ENCODE measurements at regions not wholly inside any gene's neighbourhood (a gene's known extent, or its start where the extent isn't known, plus 50 kb on each side); places are given as distances from the start of the nearest gene placed in this dataset.
"Not testable (repeated sequence)": the region's sequence is repeated elsewhere in the genome, so short reads cannot be mapped to it uniquely, and the experiment has no call there.

DNA sequence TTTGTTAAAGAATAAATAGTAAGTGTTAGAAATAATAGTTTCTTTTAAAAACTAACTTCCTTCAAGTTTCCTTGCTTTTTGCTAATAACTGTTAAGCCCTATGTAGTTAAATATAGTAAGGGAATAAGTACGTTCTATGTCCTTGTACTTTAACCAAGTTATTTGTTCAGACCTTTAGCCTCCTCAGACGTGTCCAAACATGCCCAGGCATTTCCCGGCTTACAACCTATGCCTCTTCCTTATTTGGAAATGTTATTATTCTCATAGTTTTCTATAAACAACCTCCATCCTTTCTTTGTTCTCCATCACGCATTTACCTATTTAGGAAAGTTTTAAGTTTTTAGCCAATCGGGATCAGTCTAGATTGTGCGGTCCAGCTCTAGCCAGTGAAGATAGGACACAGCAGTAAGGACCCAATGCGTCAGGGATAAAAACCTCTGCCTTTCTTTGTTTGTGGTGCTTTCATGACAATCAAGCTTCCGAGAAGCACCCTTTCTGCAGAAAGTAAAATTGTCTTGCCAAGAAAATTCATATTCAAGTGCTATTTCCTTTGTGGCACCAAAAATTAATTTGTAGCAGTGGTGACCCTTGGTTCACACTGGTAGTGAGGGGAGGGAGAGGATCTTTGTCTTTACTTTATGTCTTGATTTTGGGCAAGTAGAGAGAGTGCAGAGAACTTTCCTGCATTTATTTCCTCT is 851.3 kb upstream of the POM121L12 start:
- no peak for DNase-seq (ENCODE audit: extremely low read depth, low read depth, low spot score)

DNA sequence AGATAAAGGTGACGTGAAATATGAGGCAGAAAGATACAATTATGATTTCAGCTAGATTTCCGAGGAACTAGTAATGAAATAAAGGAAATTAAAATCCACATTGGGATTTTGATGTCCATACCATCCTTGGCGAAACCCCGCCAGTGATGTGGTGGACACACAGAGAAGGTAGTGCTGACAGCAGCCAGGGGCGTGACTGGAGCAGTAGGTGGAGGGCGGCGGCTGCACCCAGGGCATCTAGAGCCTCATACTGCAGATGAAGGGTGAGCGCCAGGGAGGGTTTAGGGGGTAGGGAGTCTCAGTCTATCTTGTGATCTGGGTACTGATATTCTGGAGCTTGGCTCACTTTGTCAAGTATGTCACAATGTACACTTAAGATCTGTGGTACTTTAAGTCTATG is 855.5 kb upstream of the POM121L12 start:
- no peak for DNase-seq (ENCODE audit: extremely low read depth, low read depth, low spot score)

DNA sequence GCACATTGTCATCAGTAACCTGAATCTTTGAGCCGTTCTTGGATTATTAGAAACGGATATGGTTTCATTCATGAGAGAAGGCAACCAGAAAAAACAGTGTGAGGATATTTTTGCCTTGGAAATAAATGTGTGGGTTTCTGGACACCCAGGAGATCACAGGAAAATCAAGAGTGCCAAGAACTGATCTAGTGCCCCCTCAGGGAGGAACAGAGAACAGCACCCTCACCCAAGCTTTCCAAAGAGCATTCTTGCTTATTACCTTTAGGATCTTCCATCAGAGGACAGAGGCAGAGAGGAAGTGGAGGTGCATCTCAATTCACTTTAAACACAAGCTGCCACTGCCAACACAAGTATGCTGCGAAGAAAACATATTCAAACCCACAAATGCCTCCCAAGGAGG is 851.5 kb upstream of the COBL start:
- DNase-seq (ENCODE audit: extremely low read depth, low read depth, low spot score), result no peak

DNA sequence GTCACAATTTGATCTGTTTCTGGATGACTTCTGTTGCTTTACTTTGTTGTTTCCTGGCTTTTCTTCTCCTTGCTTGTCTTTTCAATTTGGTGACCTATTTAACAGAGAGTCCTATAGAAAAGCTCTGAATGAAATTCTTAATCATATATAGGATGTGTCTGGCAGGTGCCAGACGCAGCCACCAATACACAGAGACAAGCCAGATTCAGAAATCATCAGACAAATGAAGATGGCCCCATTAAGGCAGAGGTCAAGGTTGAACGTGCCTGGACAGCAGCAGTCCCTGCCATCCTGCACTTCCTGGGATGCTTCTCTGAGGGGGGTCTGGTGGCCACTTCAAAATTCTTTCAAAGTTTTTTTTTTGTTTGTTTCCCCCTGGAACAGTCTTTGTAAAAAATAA is 846.7 kb upstream of the COBL start:
- no peak for DNase-seq (ENCODE audit: extremely low read depth, low read depth, low spot score)

DNA sequence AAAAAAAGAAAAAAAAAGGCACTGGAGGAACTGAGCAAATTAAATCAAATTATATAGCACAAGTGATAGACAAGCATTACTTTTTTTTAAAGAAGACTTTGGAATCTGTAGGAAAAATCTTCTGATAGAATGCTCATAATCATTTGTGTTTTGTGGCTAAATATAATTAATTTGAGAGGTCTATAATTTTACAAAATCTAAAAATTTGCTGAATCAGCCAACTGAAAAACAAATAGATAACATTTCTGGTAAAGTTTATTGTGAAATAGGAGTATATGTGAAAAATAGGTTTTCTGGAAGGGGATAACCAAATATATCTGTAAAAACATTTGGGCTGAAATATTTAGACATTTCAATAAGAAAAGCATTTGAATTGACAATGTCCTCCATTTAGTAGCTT is 844.9 kb upstream of the COBL start:
- DNase-seq (ENCODE audit: extremely low read depth, low read depth, low spot score), result no peak

DNA sequence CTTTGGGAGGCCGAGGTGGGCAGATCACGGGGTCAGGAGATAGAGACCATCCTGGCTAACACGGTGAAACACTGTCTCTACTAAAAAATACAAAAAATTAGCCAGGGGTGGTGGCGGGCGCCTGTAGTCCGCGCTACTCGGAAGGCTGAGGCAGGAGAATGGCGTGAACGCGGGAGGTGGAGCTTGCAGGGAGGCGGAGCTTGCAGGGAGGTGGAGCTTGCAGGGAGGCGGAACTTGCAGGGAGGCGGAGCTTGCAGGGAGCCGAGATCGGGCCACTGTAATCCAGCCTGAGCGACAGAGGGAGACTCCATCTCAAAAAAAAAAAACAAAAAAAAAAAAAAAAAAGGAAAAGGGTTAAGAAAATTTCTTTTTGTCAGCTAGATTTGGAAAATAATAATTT is 842.8 kb upstream of the COBL start:
- DNase-seq (ENCODE audit: extremely low read depth, low read depth, low spot score), result not testable (repeated sequence)

DNA sequence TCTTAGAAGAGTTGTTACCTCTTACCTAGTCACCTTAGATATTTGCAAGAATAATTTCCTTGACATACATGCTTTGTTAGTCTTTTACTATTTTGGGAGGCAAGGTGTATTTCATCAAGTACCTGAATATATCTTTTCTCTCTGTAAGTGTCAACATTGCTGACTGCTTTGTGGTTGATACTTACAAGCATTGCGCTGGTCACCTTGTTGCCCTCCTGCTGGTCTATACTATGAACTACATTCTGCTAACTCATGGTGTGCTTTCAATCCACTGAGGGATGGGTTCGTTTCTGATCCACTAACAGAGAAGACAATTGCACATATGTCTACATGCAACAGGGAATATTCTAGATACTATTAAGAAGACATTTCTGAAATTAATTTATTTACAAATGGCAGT is 837.8 kb upstream of the COBL start:
- DNase-seq (ENCODE audit: extremely low read depth, low read depth, low spot score), result no peak

DNA sequence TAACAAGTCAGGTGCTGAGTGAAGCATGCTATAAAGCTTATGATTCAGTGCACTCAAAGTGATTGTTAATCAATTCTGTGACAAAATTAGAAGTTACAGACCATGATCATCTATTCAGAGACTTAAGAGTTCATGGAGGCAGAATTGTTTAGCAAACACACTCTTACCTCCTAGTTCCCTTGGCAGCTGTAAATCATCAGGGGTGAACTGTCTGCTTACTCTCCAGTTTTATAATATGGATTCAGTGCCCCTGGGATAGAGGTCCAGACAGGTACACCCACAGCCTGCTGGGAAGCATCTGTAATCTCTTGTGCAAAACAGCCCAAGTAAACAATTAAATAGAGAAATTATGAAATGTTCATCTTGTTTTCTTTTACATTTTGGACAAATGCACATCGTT is 835.0 kb upstream of the COBL start:
- no peak for DNase-seq (ENCODE audit: extremely low read depth, low read depth, low spot score)

DNA sequence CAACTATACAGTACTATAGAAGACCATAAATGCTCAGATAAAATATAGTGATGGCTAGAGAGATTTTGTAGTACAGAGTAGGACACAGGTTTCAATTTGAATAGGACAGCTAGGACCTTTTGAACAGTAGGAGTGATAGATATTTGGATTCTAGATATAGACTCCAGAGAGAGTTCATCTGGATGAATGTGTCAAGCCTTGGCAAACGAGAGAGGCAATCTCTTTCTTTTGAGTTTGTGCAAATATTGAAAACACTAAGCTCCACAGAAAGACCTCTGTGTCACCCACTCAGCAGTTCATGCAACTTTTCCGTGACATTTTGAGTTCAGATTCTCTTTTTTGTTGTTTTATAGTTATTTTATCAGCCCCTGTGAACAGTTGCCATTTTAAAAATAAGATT is 834.3 kb upstream of the COBL start:
- DNase-seq (ENCODE audit: extremely low read depth, low read depth, low spot score), result no peak

DNA sequence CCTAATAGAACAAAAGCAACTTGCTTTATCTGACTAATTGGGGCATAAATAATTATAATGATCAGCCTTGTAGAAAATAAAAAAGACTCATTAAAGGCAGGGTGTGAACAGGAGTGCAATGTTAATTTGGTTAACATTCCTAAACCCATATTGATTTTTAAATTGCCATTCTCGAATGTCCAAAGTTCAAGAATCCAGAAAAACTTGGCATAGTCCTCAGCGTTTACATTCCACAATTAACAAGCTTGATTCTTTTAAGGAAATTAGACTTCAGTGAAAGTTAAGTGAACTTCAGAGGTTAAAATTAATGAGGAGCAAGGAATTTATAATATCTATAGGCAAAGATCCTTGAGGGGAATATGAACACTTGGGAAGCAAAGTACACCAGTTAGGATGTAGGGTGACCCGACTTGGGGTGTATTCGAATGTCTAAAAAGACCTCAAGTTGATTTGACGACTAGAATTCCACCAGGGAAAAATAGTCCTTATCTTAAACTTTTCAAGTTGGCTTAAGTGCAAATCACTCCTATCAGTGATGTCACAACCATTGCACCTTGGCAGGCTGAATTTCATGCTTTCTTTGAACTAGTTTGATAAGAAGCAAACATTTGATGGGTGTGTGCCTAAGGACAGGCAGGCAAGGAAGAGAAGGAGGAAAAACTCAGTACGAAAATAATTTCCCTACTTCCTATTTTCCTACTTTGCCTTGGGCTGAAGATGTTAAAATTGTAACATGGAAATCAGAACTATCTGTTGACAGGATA is 830.4 kb upstream of the COBL start:
- DNase-seq (ENCODE audit: extremely low read depth, low read depth, low spot score), result no peak

DNA sequence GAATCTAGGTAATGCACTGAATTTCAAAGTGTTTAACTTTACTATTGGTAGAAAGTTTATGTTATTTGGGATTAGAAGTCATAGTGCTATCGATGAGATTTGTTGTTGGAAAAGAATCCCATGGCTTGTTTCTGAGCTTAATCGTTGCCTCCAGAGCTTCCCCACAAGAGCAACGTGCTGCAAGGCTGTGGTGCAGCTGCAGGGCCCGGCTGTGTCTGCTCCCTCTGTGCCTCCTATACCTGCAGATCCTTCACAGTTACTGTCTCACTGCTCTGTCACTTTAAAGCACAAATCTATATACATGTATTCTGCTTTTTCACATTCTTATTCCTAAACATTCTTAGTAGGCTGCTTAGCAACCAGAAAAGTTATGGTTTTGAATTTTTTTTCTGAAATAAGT is 826.6 kb upstream of the COBL start:
- DNase-seq (ENCODE audit: extremely low read depth, low read depth, low spot score), result no peak

DNA sequence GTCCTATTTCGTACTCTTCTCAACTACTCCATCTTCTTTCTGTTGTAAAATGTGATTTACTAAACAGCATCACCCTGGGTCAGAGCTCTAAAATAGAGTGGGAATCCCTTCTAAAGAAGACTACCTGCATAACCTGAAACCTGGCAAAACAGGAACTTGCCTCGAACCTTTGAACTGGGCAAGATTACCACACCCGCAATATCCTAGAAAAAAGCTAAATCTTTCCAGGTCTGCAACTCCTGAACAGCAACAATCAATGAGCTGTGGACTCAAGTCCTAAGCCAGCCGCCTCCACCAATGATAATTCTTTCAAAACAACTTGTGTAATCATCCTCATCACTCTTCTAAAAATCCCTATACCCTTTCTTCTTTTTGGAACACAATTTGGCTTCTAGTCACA is 824.2 kb upstream of the COBL start:
- no peak for DNase-seq (ENCODE audit: extremely low read depth, low read depth, low spot score)

DNA sequence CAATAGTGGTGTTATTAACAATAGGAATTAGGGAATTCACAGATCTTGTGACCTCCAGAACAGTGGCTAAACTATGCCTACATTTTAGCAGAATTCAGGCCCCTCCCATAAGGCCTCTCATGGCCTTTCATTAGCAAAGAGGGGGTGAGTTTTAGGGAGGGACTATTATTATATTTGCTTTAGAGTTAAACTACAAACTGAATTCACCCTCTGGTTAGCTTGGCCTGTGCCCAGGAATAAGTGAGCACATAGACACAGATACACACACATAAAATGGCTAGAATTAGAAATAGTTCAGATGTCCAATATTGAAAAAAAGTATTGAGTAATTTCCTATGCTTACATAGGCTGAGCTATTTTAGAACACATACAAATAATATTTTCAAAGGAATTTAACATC is 818.8 kb upstream of the COBL start:
- no peak for DNase-seq (ENCODE audit: extremely low read depth, low read depth, low spot score)

DNA sequence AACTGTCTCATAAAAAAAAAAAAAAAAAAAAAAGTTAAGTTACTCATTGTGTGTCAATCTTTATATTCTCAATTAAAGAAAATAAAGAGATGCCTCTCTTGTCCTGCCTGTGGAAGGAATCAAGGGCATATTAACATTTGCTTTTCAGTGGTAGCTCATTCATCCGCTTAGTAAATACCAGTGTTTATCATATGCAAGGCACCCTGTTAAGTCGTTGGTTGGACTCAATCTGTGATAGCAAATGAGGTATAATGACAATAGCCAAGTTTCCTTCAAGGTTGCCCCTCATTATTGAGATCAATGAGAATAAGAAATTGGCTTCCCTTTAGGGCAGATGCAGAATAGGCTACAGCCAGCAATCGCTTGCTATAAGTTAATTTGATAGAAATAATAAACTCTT is 812.7 kb upstream of the COBL start:
- no peak for DNase-seq (ENCODE audit: extremely low read depth, low read depth, low spot score)

DNA sequence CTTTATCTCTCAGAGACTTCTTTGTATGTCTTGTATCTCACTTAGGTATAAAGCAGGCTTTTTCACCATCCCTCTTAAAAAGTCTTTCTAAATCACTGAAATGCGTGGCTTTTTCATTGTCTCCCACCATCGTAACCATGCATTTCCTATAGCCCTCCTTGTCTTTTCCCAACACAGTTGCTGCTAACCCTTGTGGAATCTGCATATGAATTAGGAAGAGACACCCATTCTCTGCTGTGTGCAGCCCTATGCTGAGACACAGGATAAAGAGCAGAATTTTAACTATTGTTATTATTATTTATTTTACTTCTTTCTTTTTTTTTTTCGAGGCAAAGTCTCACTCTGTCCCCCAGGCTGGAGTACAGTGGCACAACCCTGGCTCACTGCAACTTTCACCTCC is 804.3 kb upstream of the COBL start:
- no peak for DNase-seq (ENCODE audit: extremely low read depth, low read depth, low spot score)

DNA sequence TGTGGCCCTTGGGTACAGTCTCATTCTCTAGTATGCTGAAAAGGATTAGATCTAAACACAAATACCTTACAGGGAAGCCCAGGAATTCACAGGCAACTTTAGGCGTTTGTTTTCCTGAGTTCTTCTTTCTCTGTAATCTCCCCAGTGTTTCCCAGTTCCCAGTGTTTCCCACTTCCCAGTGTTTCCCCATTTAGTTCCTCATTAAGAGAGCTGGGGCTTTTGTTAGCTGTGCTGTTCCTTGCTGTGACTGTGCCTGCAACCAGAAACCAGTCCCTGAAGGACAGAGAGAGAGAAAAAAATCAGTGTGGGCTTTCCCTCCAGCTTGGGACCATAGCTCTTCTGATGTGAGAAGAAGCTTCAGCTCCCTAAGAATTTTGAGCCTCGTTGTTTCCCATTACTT is 802.9 kb upstream of the COBL start:
- DNase-seq (ENCODE audit: extremely low read depth, low read depth, low spot score), result no peak

DNA sequence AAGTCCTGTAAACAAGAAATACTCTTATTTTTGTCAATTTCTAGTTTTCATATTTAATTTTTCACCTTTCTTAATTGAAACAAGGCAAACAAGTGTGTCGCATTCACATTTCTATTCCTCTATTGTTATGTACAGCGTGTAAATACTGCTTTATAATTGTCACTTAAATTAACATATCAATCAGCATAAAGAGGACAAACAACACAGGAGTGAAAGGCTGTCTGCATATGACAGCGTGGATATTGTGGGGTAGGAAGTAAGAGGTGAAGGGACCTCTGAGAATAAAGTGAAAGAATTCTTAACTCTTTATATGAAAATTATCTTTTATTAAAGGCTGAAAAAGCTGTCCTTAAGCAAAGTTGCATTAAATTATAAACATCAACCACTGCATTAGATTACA is 797.9 kb upstream of the COBL start:
- no peak for DNase-seq (ENCODE audit: extremely low read depth, low read depth, low spot score)

DNA sequence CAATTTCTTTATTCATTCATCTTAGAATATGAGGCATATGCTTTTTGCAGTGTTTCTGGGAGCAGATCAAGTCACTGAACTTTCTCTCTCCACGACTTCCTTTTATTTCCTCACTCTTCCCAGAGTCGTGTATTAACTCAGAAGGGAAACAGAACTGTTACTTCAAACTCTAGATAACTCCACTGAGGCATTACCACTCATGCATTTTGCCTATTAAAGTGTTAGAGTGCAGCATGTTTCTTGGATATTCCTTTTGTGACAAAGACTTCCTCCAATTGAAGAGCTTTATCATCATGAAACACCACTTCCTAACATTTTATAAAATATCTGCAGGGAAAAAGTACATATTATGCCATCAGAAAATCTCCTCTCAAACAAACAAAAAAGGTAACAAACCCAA is 797.4 kb upstream of the COBL start:
- no peak for DNase-seq (ENCODE audit: extremely low read depth, low read depth, low spot score)

DNA sequence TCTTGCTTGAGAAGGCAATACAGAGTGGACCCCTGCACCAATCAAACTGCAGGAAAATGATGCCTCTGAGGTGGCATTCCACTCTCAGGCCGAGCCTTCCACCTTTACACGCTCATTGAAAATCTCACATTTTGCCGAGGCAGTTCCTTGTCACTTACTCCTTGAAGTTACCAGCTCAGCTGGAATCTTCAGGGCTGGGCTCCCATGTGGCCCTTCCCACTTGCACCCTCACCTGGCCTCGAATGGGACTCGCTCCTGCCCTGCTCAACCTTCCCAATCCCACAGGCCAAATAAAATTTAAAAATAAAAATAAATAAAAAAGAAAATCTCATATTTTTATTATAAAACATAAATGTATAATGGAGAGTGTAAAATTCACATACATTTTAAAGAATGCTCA is 790.7 kb upstream of the COBL start:
- no peak for DNase-seq (ENCODE audit: extremely low read depth, low read depth, low spot score)

DNA sequence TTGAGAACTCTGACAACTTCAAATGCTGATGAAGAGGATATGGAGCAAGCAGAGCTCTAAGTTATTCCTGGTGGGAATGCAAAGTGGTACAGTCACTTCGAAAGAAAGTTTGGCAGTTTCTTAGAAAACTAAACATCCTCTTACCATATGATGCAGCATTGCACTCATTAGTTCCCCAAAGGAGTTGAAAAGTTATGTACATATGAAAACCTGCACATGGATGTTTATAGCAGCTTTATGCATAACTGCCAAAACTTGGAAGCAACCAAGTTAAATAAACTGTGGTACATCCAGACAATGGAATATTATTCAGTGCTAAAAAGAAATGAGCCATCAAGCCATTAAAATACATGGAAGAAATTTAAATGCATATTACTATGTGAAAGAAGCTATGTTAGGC is 779.3 kb upstream of the COBL start:
- DNase-seq (ENCODE audit: extremely low read depth, low read depth, low spot score), result no peak

DNA sequence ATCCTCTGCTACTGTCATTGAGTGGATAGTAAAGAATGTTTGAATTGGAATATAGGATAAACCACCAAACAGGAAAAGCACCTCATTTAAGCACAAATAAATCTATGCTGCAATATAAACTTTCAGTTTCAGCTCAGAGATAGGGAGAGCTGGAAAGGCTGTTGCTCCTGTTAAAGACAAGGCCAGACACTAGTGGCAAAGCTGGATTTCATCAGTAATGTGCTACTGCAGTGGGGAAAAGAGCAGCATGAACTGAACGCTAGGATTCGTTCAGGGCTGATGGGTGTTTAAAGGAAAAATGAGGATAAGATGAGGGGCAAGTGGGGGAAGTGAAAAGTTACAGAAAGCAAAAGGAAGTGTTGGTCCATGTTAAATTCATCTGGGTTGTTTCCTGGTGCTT is 775.4 kb upstream of the COBL start:
- DNase-seq (ENCODE audit: extremely low read depth, low read depth, low spot score), result no peak

DNA sequence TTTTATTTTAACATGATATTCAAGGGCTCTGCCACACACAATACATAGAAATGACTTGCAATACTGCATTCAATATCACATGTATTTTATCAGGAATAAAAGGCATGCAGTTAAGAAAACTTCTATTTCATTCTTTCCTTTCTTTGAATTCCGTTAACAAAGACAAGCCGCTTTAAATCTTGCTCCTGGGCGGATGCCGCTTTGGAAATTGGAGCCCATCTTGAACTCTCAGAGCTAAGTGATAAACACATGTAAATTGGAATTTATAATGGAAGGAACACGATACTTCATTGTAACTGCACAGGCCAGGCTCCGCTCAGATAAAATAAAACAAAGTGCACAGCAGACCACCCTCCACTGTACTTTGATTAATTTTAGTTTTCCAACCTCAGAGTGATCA is 774.5 kb upstream of the COBL start:
- no peak for DNase-seq (ENCODE audit: extremely low read depth, low read depth, low spot score)
